Fibroblast of pulmonary artery (primary cell): ENCODE measurements at regions not wholly inside any gene's neighbourhood (a gene's known extent, or its start where the extent isn't known, plus 50 kb on each side); places are given as distances from the start of the nearest gene placed in this dataset.
"Not testable (repeated sequence)": the region's sequence is repeated elsewhere in the genome, so short reads cannot be mapped to it uniquely, and the experiment has no call there.

Source experiments
- DNase-seq: peaks from one replicate; pipeline ENCODE4 v3.0.0-alpha.2; 2010; ENCODE audit warnings: low read depth
- H3K4me3 ChIP-seq: replicated peaks from 2 replicates; pipeline ENCODE4 v1.5.1; 2011; ENCODE audit warnings: low read depth, mild to moderate bottlenecking, control low read depth, low read length, moderate library complexity
- TF ChIP-seq, protein P1 (sequence below): IDR thresholded peaks from 2 replicates; pipeline ENCODE4 v1.5.1; 2011; ENCODE audit warnings: mild to moderate bottlenecking, control low read depth, low read length, inconsistent platforms; ENCODE audit errors: missing control alignments

DNA sequence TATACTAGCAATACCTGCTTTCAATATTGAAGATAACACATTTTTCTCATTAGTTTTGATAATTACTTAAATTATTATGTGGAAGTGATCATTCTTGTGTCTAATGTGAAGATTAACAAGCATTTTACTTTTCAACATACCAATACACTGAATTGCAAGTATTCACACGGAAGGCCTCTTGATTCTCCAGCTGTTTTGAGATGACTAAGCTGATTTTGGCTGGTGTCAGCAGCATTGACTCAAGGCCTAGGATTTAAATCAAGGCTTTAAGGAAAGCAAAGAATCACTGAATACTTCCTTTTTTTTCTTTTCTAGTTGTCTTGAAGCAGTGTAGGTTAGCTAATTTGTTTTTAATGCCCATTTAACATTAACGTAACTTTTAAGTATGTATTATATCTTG is 373.7 kb downstream of the SRGAP2C start:
- TF ChIP-seq, protein P1, sequence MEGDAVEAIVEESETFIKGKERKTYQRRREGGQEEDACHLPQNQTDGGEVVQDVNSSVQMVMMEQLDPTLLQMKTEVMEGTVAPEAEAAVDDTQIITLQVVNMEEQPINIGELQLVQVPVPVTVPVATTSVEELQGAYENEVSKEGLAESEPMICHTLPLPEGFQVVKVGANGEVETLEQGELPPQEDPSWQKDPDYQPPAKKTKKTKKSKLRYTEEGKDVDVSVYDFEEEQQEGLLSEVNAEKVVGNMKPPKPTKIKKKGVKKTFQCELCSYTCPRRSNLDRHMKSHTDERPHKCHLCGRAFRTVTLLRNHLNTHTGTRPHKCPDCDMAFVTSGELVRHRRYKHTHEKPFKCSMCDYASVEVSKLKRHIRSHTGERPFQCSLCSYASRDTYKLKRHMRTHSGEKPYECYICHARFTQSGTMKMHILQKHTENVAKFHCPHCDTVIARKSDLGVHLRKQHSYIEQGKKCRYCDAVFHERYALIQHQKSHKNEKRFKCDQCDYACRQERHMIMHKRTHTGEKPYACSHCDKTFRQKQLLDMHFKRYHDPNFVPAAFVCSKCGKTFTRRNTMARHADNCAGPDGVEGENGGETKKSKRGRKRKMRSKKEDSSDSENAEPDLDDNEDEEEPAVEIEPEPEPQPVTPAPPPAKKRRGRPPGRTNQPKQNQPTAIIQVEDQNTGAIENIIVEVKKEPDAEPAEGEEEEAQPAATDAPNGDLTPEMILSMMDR, result no peak
- no peak overlapping the region for H3K4me3 ChIP-seq
- peak; percentile 87 for DNase-seq

DNA sequence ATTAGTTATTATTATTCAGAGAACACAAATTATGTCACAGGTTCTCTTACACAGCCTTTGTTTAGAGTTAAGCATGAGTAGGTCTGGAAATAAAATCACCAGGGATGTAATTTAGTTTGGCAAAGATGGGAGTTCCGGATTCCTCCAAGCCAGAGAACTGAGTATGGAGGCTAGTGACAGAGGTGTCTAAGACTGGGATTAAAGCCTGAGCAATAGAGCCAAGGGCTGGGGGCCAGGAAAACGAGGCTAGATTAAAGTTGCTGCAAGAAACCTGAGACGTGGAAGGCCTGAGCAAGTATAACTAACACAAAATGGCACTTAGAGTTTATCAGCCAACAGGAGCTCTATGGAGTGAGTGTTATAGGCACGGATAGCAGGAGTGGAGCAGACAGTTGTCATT is 381.6 kb downstream of the SRGAP2C start:
- DNase-seq, result no peak
- H3K4me3 ChIP-seq, result no peak overlapping the region
- TF ChIP-seq, protein P1, result no peak

DNA sequence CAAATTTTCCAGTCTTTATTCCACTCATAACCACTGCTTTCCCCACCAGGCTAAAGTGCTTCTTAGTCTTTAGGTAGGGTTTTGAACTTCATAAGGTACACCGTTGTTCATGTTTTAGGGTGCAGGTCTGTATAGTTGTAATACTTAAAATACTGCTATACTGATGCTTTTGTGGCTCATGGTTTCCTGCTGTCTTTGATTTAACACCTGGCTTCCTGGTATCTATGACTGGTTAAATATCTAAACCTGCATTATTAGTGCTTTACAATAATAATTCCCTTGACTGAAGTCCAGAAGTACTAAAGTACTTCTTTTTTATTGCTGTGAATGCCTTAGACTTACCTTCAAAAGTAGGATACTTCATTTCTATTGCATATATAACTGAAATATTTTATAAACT is 384.7 kb downstream of the SRGAP2C start:
- TF ChIP-seq, protein P1, result no peak
- H3K4me3 ChIP-seq, result no peak overlapping the region
- DNase-seq, result no peak

DNA sequence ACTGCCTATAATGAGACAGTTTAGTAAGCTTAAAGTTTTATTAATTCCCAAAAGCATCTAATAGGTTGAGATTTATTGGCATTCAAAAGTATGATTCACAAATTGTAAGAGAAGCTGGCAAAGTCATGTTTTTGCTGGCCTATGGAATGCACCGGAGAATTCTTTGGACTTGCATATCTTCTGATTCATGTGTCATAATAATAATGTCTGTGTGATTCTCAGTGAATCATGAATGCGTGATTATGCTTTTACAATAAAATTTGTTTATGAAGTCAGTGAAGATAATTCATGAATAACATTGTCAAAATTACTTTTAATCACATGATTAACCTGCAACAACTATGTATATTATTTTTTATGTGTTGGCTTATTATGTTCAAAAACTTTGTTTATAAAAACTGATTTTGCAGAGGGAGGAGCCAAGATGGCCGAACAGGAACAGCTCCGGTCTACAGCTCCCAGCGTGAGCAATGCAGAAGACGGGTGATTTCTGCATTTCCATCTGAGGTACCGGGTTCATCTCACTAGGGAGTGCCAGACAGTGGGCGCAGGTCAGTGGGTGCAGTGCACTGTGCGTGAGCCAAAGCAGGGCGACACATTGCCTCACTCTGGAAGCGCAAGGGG is 389.2 kb downstream of the SRGAP2C start:
- H3K4me3 ChIP-seq, result not testable (repeated sequence)
- peak; percentile 47 for DNase-seq

DNA sequence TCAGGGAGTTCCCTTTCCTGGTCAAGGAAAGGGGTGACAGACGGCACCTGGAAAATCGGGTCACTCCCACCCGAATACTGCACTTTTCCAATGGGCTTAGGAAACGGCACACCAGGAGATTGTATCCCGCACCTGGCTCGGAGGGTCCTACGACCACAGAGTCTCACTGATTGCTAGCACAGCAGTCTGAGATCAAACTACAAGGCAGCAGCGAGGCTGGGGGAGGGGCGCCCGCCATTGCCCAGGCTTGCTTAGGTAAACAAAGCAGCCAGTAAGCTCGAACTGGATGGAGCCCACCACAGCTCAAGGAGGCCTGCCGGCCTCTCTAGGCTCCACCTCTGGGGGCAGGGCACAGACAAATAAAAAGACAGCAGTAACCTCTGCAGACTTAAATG is 389.7 kb downstream of the SRGAP2C start:
- H3K4me3 ChIP-seq, DNase-seq: not testable (repeated sequence)

DNA sequence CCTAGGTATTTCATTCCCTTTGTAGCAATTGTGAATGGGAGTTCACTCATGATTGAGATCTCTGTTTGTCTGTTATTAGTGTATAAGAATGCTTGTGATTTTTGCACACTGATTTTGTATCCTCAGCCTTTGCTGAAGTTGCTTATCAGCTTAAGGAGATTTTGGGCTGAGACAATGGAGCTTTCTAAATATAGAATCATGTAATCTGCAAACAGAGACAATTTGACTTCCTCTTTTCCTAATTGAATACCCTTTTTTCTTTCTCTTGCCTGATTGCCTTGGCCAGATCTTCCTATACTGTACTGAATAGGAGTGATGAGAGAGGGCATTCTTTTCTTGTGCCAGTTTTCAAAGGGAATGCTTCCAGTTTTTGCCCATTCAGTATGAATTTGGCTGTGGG is 398.1 kb downstream of the SRGAP2C start:
- not testable (repeated sequence) for H3K4me3 ChIP-seq, DNase-seq

DNA sequence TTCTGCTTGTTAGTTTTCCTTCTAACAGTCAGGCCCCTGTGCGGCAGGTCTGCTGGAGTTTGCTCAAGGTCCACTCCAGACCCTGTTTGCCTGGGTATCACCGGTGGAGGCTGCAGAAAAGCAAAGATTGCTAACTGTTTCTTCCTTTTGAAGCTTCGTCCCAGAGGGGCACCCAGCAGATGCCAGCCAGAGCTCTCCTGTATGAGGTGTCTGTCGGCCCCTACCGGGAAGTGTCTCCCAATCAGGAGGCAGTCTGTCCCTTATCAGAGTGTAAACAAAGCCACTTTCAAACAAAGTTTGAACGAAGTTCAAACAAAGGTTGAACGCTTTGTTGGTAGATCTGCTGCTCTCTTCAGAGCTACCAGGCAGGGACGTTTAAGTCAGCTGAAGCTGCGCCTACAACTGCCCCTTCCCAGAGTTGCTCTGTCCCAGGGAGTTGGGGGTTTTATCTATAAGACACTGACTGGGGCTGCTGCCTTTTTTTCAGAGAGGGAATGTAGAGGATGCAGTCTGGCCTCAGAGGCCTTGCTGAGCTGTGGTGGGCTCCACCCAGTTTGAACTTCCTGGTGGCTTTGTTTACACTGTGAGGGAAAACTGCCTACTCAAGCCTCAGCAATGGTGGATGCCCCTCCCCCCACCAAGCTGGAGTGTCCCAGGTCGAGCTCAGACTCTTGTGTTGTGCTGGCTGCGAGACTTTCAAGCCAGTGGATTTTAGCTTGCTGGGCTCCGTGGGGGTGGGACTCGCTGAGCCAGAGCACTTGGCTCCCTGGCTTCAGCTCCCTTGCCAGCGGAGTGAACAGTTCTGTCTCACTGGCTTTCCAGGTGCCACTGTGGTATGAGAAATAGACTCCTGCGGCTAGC is 401.8 kb downstream of the SRGAP2C start:
- no peak for DNase-seq
- H3K4me3 ChIP-seq, result no peak overlapping the region
- TF ChIP-seq, protein P1, result no peak

DNA sequence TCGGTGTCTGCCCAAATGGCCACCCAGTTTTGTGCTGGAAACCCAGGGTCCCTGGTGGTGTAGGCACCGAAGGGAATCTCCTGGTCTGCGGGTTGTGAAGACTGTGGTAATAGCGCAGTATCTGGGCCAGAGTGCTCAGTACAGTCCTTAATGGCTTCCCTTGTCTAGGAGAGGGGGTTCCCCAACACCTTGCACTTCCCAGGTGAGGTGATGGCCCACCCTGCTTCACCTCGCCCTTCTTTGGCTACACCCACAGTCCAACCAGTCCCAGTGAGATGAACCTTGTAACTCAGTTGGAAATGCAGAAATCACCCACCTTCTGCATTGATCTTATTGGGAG is 402.4 kb downstream of the SRGAP2C start:
- H3K4me3 ChIP-seq, result no peak overlapping the region
- TF ChIP-seq, protein P1, result no peak
- no peak for DNase-seq
